HFF-Myc (cell line): ENCODE measurements at regions not wholly inside any gene's neighbourhood (a gene's known extent, or its start where the extent isn't known, plus 50 kb on each side); places are given as distances from the start of the nearest gene placed in this dataset.
"Not testable (repeated sequence)": the region's sequence is repeated elsewhere in the genome, so short reads cannot be mapped to it uniquely, and the experiment has no call there.

Experiments
- DNase-seq: peaks from one replicate; pipeline ENCODE4 v3.0.0-alpha.2; 2011; ENCODE audit warnings: low read depth; ENCODE audit errors: extremely low read depth
- H3K4me3 ChIP-seq: replicated peaks from 2 replicates; pipeline ENCODE4 v1.5.1; 2011; ENCODE audit warnings: low read depth, mild to moderate bottlenecking, control low read depth, low read length
- TF ChIP-seq, protein P1 (sequence below): IDR thresholded peaks from 2 replicates; pipeline ENCODE4 v1.5.1; 2012; ENCODE audit warnings: mild to moderate bottlenecking, low read depth, low read length, control low read depth; ENCODE audit errors: missing control alignments

GRCh38 chr3:72069543-72069942 lies 284.6 kb upstream of the PROK2 start:
- TF ChIP-seq, protein P1, sequence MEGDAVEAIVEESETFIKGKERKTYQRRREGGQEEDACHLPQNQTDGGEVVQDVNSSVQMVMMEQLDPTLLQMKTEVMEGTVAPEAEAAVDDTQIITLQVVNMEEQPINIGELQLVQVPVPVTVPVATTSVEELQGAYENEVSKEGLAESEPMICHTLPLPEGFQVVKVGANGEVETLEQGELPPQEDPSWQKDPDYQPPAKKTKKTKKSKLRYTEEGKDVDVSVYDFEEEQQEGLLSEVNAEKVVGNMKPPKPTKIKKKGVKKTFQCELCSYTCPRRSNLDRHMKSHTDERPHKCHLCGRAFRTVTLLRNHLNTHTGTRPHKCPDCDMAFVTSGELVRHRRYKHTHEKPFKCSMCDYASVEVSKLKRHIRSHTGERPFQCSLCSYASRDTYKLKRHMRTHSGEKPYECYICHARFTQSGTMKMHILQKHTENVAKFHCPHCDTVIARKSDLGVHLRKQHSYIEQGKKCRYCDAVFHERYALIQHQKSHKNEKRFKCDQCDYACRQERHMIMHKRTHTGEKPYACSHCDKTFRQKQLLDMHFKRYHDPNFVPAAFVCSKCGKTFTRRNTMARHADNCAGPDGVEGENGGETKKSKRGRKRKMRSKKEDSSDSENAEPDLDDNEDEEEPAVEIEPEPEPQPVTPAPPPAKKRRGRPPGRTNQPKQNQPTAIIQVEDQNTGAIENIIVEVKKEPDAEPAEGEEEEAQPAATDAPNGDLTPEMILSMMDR, result no peak

GRCh38 chr3:72068621-72069020 lies 283.7 kb upstream of the PROK2 start:
- no peak overlapping the region for H3K4me3 ChIP-seq
- DNase-seq, result no peak
- TF ChIP-seq, protein P1, result no peak

More at GRCh38 chr3:72069543-72069942, 284.6 kb upstream of the PROK2 start:
- DNase-seq, result no peak
- H3K4me3 ChIP-seq, result no peak overlapping the region

DNA sequence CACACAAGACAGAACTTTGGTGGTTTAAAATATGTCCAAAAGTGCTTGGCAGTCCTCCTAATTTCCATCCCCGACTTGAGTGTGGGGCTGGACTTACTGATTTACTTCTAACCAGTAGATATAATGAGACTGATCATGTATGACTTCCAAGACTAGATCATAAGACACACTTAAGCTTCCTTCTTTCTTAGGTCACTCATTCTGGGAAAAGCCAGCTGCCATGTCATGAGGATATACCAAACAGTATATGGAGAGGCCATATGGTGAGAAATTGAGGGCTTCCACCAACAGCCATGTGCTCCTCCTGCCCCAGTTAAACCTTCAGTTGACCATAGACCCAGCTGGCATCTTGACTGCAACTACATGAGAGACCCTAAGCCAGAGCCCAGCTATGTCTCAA lies 282.8 kb upstream of the PROK2 start:
- DNase-seq, result no peak
- H3K4me3 ChIP-seq, result no peak overlapping the region
- TF ChIP-seq, protein P1, result no peak

DNA sequence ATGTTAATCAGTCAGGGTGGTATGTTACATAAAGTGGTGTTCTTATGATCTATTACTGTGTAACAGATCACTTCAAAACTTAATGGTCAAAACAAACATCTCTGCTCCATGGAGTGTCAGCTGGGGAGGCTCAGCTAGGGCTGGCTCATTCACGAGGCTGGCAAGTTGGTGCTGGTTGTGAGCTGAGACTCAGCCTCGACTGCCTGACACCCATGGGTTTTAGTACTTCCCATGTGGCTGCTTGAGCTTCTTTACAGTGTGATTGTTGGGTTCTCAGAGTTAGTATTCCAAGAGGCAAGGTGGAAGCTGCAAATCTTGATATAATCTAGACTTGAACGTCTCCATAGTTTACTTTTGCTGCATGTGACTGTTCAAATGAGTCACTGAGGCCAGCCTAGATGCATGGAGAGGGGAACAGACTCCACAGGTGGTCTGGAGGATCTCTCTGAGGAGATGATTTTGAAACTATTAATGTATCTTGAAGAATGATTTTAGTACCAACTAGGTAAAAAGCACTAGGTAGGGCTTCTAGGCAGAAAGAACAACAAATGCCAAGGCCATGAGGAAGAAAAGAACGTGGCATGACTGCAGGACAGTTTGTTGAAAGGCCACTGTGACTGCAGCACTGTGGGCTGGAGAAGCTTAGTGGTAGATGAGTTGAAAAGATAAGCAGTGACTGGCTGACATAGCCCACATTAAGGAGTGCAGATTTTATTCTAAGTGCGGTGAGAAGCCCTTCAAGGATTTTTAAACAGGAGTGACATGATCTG lies 281.1 kb upstream of the PROK2 start:
- DNase-seq, result no peak
- H3K4me3 ChIP-seq, result no peak overlapping the region
- TF ChIP-seq, protein P1, result no peak

GRCh38 chr3:72065236-72065635 lies 280.3 kb upstream of the PROK2 start:
- TF ChIP-seq, protein P1, result no peak
- no peak overlapping the region for H3K4me3 ChIP-seq
- no peak for DNase-seq

- not testable (repeated sequence) for DNase-seq, H3K4me3 ChIP-seq
These were observed 279.8 kb upstream of the PROK2 start for GRCh38 chr3:72064727-72065126.

GRCh38 chr3:72062017-72062416 lies 277.1 kb upstream of the PROK2 start:
- TF ChIP-seq, protein P1, result no peak
- no peak for DNase-seq
- H3K4me3 ChIP-seq, result no peak overlapping the region
